HG02588 (cell line): ENCODE measurements at regions not wholly inside any gene's neighbourhood (a gene's known extent, or its start where the extent isn't known, plus 50 kb on each side); places are given as distances from the start of the nearest gene placed in this dataset.
A peak's percentile ranks its signal among the peaks of the same experiment; 100 is the strongest.
"Not testable (repeated sequence)": the region's sequence is repeated elsewhere in the genome, so short reads cannot be mapped to it uniquely, and the experiment has no call there.

Experiments used
- ATAC-seq: cut with Tn5 transposase; IDR thresholded peaks from one replicate; pipeline ENCODE4 v1.9.1; 2021; ENCODE audit warnings: mild to moderate bottlenecking, moderate library complexity; ENCODE audit not compliant: unreplicated experiment

GRCh38 chr4:152072906-152073305, 312.1 kb upstream of the GATB start:
- no peak for ATAC-seq

GRCh38 chr4:152072001-152072485, 311.2 kb upstream of the GATB start:
- ATAC-seq, result no peak

GRCh38 chr4:152070854-152071253, 310.0 kb upstream of the GATB start:
- no peak for ATAC-seq

- ATAC-seq, result no peak
Observed at GRCh38 chr4:152068866-152069265, 308.1 kb upstream of the GATB start.

GRCh38 chr4:152065545-152065944, 304.7 kb upstream of the GATB start:
- no peak for ATAC-seq

GRCh38 chr4:152064753-152065152, 303.9 kb upstream of the GATB start:
- ATAC-seq, result no peak

GRCh38 chr4:152064282-152064681, 303.5 kb upstream of the GATB start:
- ATAC-seq, result no peak

GRCh38 chr4:152063621-152064240, 302.9 kb upstream of the GATB start:
- no peak for ATAC-seq

GRCh38 chr4:152062936-152063620, 302.3 kb upstream of the GATB start:
- no peak for ATAC-seq

GRCh38 chr4:152054731-152055130, 293.9 kb upstream of the GATB start:
- no peak for ATAC-seq

GRCh38 chr4:152052451-152053057, 291.7 kb upstream of the GATB start:
- no peak for ATAC-seq

- not testable (repeated sequence) for ATAC-seq
Observed at GRCh38 chr4:152051332-152051731, 290.5 kb upstream of the GATB start.

- no peak for ATAC-seq
Observed at GRCh38 chr4:152050106-152050505, 289.3 kb upstream of the GATB start.

GRCh38 chr4:152047451-152047850, 286.6 kb upstream of the GATB start:
- no peak for ATAC-seq

GRCh38 chr4:152045807-152046571, 285.2 kb upstream of the GATB start:
- ATAC-seq, result no peak

GRCh38 chr4:152045449-152045806, 284.6 kb upstream of the GATB start:
- ATAC-seq, result no peak

GRCh38 chr4:152044331-152045036, 283.7 kb upstream of the GATB start:
- no peak for ATAC-seq

- peak; percentile 49 for ATAC-seq
Observed at GRCh38 chr4:152041295-152041694, 280.5 kb upstream of the GATB start.

GRCh38 chr4:152039691-152040090, 278.9 kb upstream of the GATB start:
- ATAC-seq, result no peak

GRCh38 chr4:152039023-152039481, 278.2 kb upstream of the GATB start:
- no peak for ATAC-seq

- no peak for ATAC-seq
Observed at GRCh38 chr4:152038238-152038637, 277.4 kb upstream of the GATB start.
